ENCODE measurements at regions not wholly inside any gene's neighbourhood (a gene's known extent, or its start where the extent isn't known, plus 50 kb on each side); places are given as distances from the start of the nearest gene placed in this dataset.

DNA sequence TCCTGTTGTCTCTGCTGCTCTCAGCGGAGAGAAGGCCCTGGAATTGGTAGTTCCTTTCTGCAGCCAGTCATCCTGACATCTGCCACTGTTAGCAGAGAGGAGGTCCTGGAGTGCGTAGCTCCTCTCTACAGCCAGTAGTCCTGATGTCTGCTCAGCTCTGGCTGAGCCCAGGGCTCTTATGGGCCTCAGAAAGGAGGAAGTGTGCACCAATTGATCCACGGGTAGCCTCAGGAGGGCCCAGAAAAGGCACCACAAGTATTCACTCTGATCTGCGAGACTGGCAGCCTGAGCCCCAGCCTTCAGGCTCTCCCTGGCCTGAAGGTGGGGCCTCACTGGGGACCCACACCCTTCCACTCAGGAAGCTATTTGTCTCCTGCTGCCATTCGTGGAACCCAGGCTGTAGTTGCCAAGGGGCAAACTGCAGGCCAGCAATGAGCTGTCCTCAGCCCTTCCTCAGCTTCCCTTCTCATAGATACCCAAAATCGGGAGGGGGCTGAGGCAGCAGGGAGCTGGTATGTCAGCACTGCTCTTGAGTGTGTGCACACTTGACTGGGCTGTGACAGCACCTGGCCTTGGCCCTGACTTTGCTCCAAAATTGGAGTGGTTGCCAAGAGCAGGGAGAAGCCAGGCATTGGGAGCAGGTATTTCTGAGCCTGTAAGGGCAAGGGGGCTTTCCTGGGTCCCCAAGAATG is 1049.5 kb upstream of the ACO1 start:
- no peaks in the 10 kb centered on the region for H3K36me3 ChIP-seq
- peaks cover 13 to 20% (median 18%) of the 10 kb centered on the region in 4 donors for H3K4me1 ChIP-seq
- DNase-seq (ENCODE audit: extremely low spot score), result no peak
- TF ChIP-seq POLR2AphosphoS5 (IDR thresholded peaks at IDR 0.05) (no peak), EP300 (IDR thresholded peaks at IDR 0.05) (no peak), POLR2A (IDR thresholded peaks at IDR 0.05; ENCODE audit: low read depth) (no peak)
- TF ChIP-seq, protein P1, sequence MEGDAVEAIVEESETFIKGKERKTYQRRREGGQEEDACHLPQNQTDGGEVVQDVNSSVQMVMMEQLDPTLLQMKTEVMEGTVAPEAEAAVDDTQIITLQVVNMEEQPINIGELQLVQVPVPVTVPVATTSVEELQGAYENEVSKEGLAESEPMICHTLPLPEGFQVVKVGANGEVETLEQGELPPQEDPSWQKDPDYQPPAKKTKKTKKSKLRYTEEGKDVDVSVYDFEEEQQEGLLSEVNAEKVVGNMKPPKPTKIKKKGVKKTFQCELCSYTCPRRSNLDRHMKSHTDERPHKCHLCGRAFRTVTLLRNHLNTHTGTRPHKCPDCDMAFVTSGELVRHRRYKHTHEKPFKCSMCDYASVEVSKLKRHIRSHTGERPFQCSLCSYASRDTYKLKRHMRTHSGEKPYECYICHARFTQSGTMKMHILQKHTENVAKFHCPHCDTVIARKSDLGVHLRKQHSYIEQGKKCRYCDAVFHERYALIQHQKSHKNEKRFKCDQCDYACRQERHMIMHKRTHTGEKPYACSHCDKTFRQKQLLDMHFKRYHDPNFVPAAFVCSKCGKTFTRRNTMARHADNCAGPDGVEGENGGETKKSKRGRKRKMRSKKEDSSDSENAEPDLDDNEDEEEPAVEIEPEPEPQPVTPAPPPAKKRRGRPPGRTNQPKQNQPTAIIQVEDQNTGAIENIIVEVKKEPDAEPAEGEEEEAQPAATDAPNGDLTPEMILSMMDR (IDR thresholded peaks at IDR 0.05), result no peak
- WGBS, result 67% methylated on average over 4 of the region's 6 CpGs
- H3K27ac ChIP-seq (replicated peaks in 1 of 4), result peak overlapping the region in 2 of 4 donors; percentile 0 to 30
- no peak overlapping the region for H3K4me3 ChIP-seq
- intact Hi-C loops (cut with DNase I), result no loop called here
- H3K9me3 ChIP-seq, result no peaks in the 10 kb centered on the region
- H3K27me3 ChIP-seq, result no peaks in the 10 kb centered on the region

DNA sequence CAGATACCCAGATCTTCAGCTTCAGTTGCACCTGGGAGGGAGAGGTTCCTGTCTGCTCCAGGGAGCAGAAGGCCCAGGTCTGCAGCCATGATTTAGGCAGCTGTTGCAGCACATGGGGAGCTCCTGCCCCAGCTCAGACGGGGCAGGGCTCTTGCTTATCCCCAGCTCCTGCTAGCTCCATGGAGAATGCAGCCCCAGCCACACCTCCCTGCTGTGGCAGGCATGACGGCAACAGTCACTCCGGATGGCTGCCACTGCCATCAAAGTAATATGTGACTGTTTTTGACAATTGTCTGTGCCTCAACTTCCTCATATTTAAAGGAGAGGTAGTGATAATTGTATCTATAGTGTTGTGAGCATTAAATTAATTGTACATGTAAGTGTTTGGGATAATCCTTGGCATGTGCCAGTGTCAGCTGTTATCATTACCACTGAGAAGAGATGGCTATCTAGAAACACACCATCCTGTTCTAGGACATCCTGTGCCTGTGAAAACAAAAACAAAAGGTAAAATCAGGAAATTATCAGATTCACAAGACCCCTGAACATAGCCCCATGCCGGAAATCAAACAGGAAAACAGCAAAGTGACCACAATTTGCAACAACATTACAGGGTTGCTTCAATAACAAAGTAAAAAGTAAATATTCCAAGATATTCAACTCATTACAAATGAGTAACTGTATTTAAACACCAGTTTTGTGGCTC is 1048.8 kb upstream of the ACO1 start:
- no peaks in the 10 kb centered on the region for H3K27me3 ChIP-seq
- no peak overlapping the region for H3K4me3 ChIP-seq
- TF ChIP-seq, protein P1 (IDR thresholded peaks at IDR 0.05), result no peak
- TF ChIP-seq POLR2A (IDR thresholded peaks at IDR 0.05; ENCODE audit: low read depth) (no peak), EP300 (IDR thresholded peaks at IDR 0.05) (no peak), POLR2AphosphoS5 (IDR thresholded peaks at IDR 0.05) (no peak)
- intact Hi-C loops (cut with DNase I), result no loop called here
- H3K27ac ChIP-seq (replicated peaks in 1 of 4), result peak overlapping the region in 2 of 4 donors; percentile 0 to 30
- H3K4me1 ChIP-seq, result peaks cover 13 to 20% (median 18%) of the 10 kb centered on the region in 4 donors
- 80% methylated on average over 2 of the region's 4 CpGs for WGBS
- H3K9me3 ChIP-seq, result no peaks in the 10 kb centered on the region
- no peaks in the 10 kb centered on the region for H3K36me3 ChIP-seq
- DNase-seq (ENCODE audit: extremely low spot score), result no peak

DNA sequence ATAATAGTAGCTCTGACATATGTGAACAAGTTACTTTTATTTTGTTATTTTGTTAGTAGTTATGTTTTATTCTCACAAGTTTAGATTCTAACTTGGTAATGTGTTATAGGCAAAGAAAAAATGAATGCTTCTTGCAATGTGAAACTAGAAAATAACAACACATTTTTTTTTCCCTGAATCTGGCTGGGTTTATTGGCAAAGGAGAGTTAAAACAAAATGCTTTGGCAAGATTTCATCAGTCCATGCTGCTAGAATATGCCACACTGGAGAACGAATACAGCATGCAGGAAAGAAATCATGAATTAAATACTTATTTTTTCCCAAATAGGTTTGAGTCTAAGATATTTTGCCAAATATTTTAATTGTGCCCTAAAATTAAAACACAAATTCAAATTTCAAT is 1048.1 kb upstream of the ACO1 start:
- DNase-seq (ENCODE audit: extremely low spot score), result no peak
- Histone ChIP-seq H3K27ac (replicated peaks in 1 of 4) (no peak overlapping the region), H3K27me3 (no peaks in the 10 kb centered on the region), H3K9me3 (no peaks in the 10 kb centered on the region), H3K36me3 (no peaks in the 10 kb centered on the region), H3K4me1 (peaks cover 13 to 20% (median 18%) of the 10 kb centered on the region in 4 donors), H3K4me3 (no peak overlapping the region)
- TF ChIP-seq POLR2A (IDR thresholded peaks at IDR 0.05; ENCODE audit: low read depth), result no peak
- TF ChIP-seq EP300 (IDR thresholded peaks at IDR 0.05), result no peak
- no peak for TF ChIP-seq POLR2AphosphoS5 (IDR thresholded peaks at IDR 0.05)
- TF ChIP-seq, protein P1 (IDR thresholded peaks at IDR 0.05), result no peak
- 14% methylated on average over 1 of the region's 1 CpG for WGBS
- intact Hi-C loops (cut with DNase I), result no loop called here

DNA sequence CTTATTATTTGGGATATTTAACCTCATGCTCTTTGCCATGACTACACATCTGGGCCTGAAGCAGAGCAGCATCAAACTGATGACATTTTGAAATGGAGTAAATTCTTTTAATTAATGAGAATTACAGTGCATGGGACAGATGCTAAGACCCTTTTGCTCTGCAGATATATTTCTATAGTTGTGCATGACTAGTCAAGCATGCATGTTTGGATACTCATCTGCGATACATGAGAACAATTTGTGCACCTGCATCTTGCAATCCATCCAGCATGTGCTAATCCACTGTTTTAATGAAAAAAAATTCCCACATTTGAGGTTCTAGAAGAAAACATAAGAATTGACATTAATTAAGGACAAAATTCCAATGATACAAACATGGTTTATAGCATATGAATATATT is 1047.6 kb upstream of the ACO1 start:
- intact Hi-C loops (cut with DNase I), result no loop called here
- no peaks in the 10 kb centered on the region for H3K27me3 ChIP-seq
- no peak overlapping the region for H3K27ac ChIP-seq (replicated peaks in 1 of 4)
- DNase-seq (ENCODE audit: extremely low spot score), result no peak
- WGBS, result 89% methylated on average over 1 of the region's 1 CpG
- no peak for TF ChIP-seq EP300 (IDR thresholded peaks at IDR 0.05)
- no peak for TF ChIP-seq POLR2AphosphoS5 (IDR thresholded peaks at IDR 0.05)
- TF ChIP-seq, protein P1 (IDR thresholded peaks at IDR 0.05), result no peak
- no peak for TF ChIP-seq POLR2A (IDR thresholded peaks at IDR 0.05; ENCODE audit: low read depth)
- H3K9me3 ChIP-seq, result no peaks in the 10 kb centered on the region
- H3K36me3 ChIP-seq, result no peaks in the 10 kb centered on the region
- H3K4me1 ChIP-seq, result peaks cover 13 to 20% (median 18%) of the 10 kb centered on the region in 4 donors
- no peak overlapping the region for H3K4me3 ChIP-seq

All from esophagus muscularis mucosa (tissue), 4 donors.